WERI-Rb-1 (cell line): ENCODE measurements at regions not wholly inside any gene's neighbourhood (a gene's known extent, or its start where the extent isn't known, plus 50 kb on each side); places are given as distances from the start of the nearest gene placed in this dataset.

Source experiments
- DNase-seq: peaks from one replicate; pipeline ENCODE4 v3.0.0-alpha.2; 2020
- H3K27ac ChIP-seq: fragments of 250-450 bp; sonication (Bioruptor Pico); 2 replicates; pipeline ENCODE4 v1.5.1; 2020; ENCODE audit warnings: mild to moderate bottlenecking, moderate library complexity
- H3K27me3 ChIP-seq: fragments of 250-450 bp; sonication (Bioruptor Pico); 2 replicates; pipeline ENCODE4 v1.5.1; 2021; ENCODE audit warnings: mild to moderate bottlenecking, low read depth, moderate library complexity; ENCODE audit not compliant: insufficient read depth, severe bottlenecking
- H3K36me3 ChIP-seq: fragments of 250-450 bp; sonication (Bioruptor Pico); 2 replicates; pipeline ENCODE4 v1.5.1; 2020; ENCODE audit warnings: mild to moderate bottlenecking, moderate library complexity
- H3K4me3 ChIP-seq: 2 replicates; pipeline ENCODE4 v1.5.1; 2011; ENCODE audit warnings: low read depth, mild to moderate bottlenecking, control low read depth, low read length
- H3K9me3 ChIP-seq: fragments of 250-450 bp; sonication (Bioruptor Pico); 2 replicates; pipeline ENCODE4 v1.5.1; 2021; ENCODE audit warnings: mild to moderate bottlenecking, moderate library complexity; ENCODE audit not compliant: severe bottlenecking
- CTCF ChIP-seq: IDR thresholded peaks from 2 replicates; pipeline ENCODE4 v1.5.1; 2011; ENCODE audit warnings: low read depth, mild to moderate bottlenecking, control low read depth, inconsistent platforms, low read length

GRCh38 chrX:94414746-94415145 is 740.7 kb downstream of the FAM133A start:
- no peaks in the 10 kb centered on the region for H3K36me3 ChIP-seq
- H3K27me3 ChIP-seq: peaks cover 30% of the 10 kb centered on the region
- DNase-seq: no peak
- H3K4me3 ChIP-seq: no peak overlapping the region
- no peaks in the 10 kb centered on the region for H3K9me3 ChIP-seq
- TF ChIP-seq CTCF: no peak
- H3K27ac ChIP-seq: no peak overlapping the region

DNA sequence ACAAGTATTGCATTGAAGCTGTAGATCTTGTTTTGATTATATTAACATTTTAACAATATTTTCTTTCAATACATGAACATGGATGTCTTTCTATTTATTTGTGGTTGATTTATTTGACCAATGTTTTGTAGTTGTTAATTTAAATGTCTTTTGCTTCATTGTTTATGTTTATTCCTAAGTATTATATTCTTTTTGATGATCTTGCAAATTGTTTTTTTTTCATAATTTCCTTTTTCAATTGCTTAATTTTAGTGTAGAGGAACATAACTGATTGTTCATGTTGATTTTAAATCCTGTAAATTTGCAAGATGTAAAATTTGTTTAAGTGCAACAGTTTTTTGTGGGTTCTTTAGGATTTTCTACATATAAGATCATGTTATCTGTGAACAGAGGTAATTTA is 744.1 kb downstream of the FAM133A start:
- Histone ChIP-seq H3K4me3 (no peak overlapping the region), H3K9me3 (no peaks in the 10 kb centered on the region), H3K27me3 (peaks cover 31% of the 10 kb centered on the region), H3K27ac (no peak overlapping the region), H3K36me3 (no peaks in the 10 kb centered on the region)
- DNase-seq: no peak
- TF ChIP-seq CTCF: no peak

GRCh38 chrX:94424456-94424855 is 750.5 kb downstream of the FAM133A start:
- no peak overlapping the region for H3K4me3 ChIP-seq
- H3K36me3 ChIP-seq: no peaks in the 10 kb centered on the region
- no peak overlapping the region for H3K27ac ChIP-seq
- no peak for DNase-seq
- H3K27me3 ChIP-seq: peaks cover 21% of the 10 kb centered on the region
- no peaks in the 10 kb centered on the region for H3K9me3 ChIP-seq
- no peak for TF ChIP-seq CTCF

DNA sequence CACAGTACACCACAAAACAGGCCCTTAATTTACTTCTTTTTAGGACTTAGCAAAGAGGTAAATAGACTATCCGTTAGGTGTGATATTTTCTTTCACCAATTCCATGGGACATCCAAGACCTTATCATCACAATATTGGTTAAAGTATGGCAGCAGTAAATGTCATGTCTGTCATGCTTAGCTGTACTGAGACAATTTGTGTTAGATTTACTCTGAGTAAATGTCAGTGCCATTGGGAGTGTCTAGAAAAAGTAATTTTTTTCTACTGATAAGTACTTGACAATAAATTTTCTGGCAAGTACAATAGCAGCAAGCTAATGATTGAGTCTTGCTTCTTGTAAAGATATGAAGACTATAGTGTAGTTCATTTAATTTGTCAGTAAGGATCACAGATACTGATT is 756.1 kb downstream of the FAM133A start:
- no peak overlapping the region for H3K27ac ChIP-seq

GRCh38 chrX:94435799-94436198 is 761.8 kb downstream of the FAM133A start:
- Histone ChIP-seq H3K27me3 (peaks cover 24% of the 10 kb centered on the region), H3K36me3 (no peaks in the 10 kb centered on the region), H3K4me3 (no peak overlapping the region), H3K9me3 (no peaks in the 10 kb centered on the region), H3K27ac (no peak overlapping the region)
- no peak for TF ChIP-seq CTCF
- no peak for DNase-seq

More for the DNA sequence above, 756.1 kb downstream of the FAM133A start:
- TF ChIP-seq CTCF: no peak
- no peak for DNase-seq
- Histone ChIP-seq H3K4me3 (no peak overlapping the region), H3K36me3 (no peaks in the 10 kb centered on the region), H3K27me3 (peaks cover 22% of the 10 kb centered on the region), H3K9me3 (no peaks in the 10 kb centered on the region)

GRCh38 chrX:94454159-94454558 is 780.2 kb downstream of the FAM133A start:
- Histone ChIP-seq H3K4me3 (no peak overlapping the region), H3K27me3 (no peaks in the 10 kb centered on the region), H3K27ac (no peak overlapping the region), H3K9me3 (no peaks in the 10 kb centered on the region), H3K36me3 (no peaks in the 10 kb centered on the region)
- DNase-seq: no peak
- TF ChIP-seq CTCF: no peak
